Calu3 (cell line): ENCODE measurements at regions not wholly inside any gene's neighbourhood (a gene's known extent, or its start where the extent isn't known, plus 50 kb on each side); places are given as distances from the start of the nearest gene placed in this dataset.

ENCODE experiments used
- BruUV-seq: library from RNA; stranded (reverse); fragments of 400-500 nt; replicated peaks from 2 replicates; lab custom pipeline; 2021; lab: Mats Ljungman, UMichigan
- CTCF ChIA-PET: fragments of 300-600 bp; sonication (Branson Sonifier 250); formaldehyde crosslinking; loops from one replicate; lab custom pipeline; 2022; ENCODE audit warnings: antibody characterized with exemption; lab: Charles Lee
- DNase-seq: peaks from one replicate; pipeline ENCODE4 v3.0.0; 2022
- H3K27ac Mint-ChIP-seq: one replicate; pipeline ENCODE4 v1.8.0; 2022; ENCODE audit warnings: mixed read lengths; ENCODE audit not compliant: unreplicated experiment
- H3K27me3 Mint-ChIP-seq: one replicate; pipeline ENCODE4 v1.8.0; 2022; ENCODE audit warnings: mixed read lengths; ENCODE audit not compliant: unreplicated experiment
- H3K36me3 Mint-ChIP-seq: one replicate; pipeline ENCODE4 v1.8.0; 2022; ENCODE audit warnings: mild to moderate bottlenecking, moderate library complexity, mixed read lengths; ENCODE audit not compliant: insufficient read depth, unreplicated experiment
- H3K4me1 Mint-ChIP-seq: one replicate; pipeline ENCODE4 v1.8.0; 2022; ENCODE audit warnings: mild to moderate bottlenecking, low read depth, mixed read lengths; ENCODE audit not compliant: unreplicated experiment
- H3K4me3 Mint-ChIP-seq: one replicate; pipeline ENCODE4 v1.8.0; 2022; ENCODE audit warnings: mild to moderate bottlenecking, low read depth, moderate library complexity, mixed read lengths; ENCODE audit not compliant: unreplicated experiment
- H3K9me3 Mint-ChIP-seq: one replicate; pipeline ENCODE4 v1.8.0; 2022; ENCODE audit warnings: low read depth, mixed read lengths; ENCODE audit not compliant: unreplicated experiment
- CTCF ChIP-seq: fragments of 200-600 bp; IDR thresholded peaks from one replicate; pipeline ENCODE4 v1.8.0; 2022; ENCODE audit warnings: antibody characterized with exemption; ENCODE audit not compliant: unreplicated experiment
- intact Hi-C: fragments of 100-400 bp; cut with micrococcal nuclease; formaldehyde crosslinking; loops from one replicate; pipeline ENCODE4 v1.10.0; 2022; ENCODE audit not compliant: unreplicated experiment

- TF ChIP-seq CTCF: no peak
- no peaks in the 10 kb centered on the region for H3K27me3 Mint-ChIP-seq
- H3K4me3 Mint-ChIP-seq: no peak overlapping the region
- no peaks in the 10 kb centered on the region for H3K36me3 Mint-ChIP-seq
- no peaks in the 10 kb centered on the region for H3K9me3 Mint-ChIP-seq
- intact Hi-C loops: no loop called here
- H3K4me1 Mint-ChIP-seq: no peaks in the 10 kb centered on the region
- no peak for DNase-seq
- CTCF ChIA-PET: no interaction called here
- no TSS peak for BruUV-seq
- H3K27ac Mint-ChIP-seq: no peak overlapping the region
Observed at GRCh38 chr3:102737353-102737752, 302.5 kb downstream of the ZPLD1 start.

GRCh38 chr3:102741105-102741504, 306.3 kb downstream of the ZPLD1 start:
- Mint-ChIP-seq H3K9me3 (no peaks in the 10 kb centered on the region), H3K4me3 (no peak overlapping the region), H3K36me3 (no peaks in the 10 kb centered on the region), H3K27ac (no peak overlapping the region), H3K4me1 (no peaks in the 10 kb centered on the region), H3K27me3 (no peaks in the 10 kb centered on the region)
- intact Hi-C loops: loop anchor here (1.0 to 10.0 kb wide), 2 partner anchors 68 to 864 kb away; no protein-coding TSS in a partner anchor
- CTCF ChIA-PET: interaction anchor here (1.5 kb wide), 2 partner anchors 68 to 512 kb away, joined by 4 to 8 read pairs; no protein-coding TSS in a partner anchor
- peak; percentile 10 for DNase-seq
- no TSS peak for BruUV-seq
- no peak for TF ChIP-seq CTCF

GRCh38 chr3:102741694-102742093, 306.9 kb downstream of the ZPLD1 start:
- no peaks in the 10 kb centered on the region for H3K9me3 Mint-ChIP-seq
- CTCF ChIA-PET: interaction anchor here (0.6 to 1.5 kb wide), 4 partner anchors 68 to 1486 kb away, joined by 3 to 8 read pairs (median 4); no protein-coding TSS in a partner anchor
- H3K27me3 Mint-ChIP-seq: no peaks in the 10 kb centered on the region
- no peak overlapping the region for H3K4me3 Mint-ChIP-seq
- no TSS peak for BruUV-seq
- intact Hi-C loops: loop anchor here (1.0 to 10.0 kb wide), 2 partner anchors 68 to 863 kb away; no protein-coding TSS in a partner anchor
- no peak for TF ChIP-seq CTCF
- no peaks in the 10 kb centered on the region for H3K36me3 Mint-ChIP-seq
- no peak for DNase-seq
- H3K4me1 Mint-ChIP-seq: no peaks in the 10 kb centered on the region
- no peak overlapping the region for H3K27ac Mint-ChIP-seq

GRCh38 chr3:102745881-102746280, 311.1 kb downstream of the ZPLD1 start:
- intact Hi-C loops: loop anchor here (2.0 to 10.0 kb wide), 2 partner anchors 381 to 859 kb away; no protein-coding TSS in a partner anchor
- no peak for TF ChIP-seq CTCF
- BruUV-seq: no TSS peak
- H3K27me3 Mint-ChIP-seq: no peaks in the 10 kb centered on the region
- H3K27ac Mint-ChIP-seq: no peak overlapping the region
- DNase-seq: no peak
- H3K4me3 Mint-ChIP-seq: no peak overlapping the region
- H3K4me1 Mint-ChIP-seq: no peaks in the 10 kb centered on the region
- CTCF ChIA-PET: no interaction called here
- H3K36me3 Mint-ChIP-seq: no peaks in the 10 kb centered on the region
- no peaks in the 10 kb centered on the region for H3K9me3 Mint-ChIP-seq
